ENCODE measurements at regions not wholly inside any gene's neighbourhood (a gene's known extent, or its start where the extent isn't known, plus 50 kb on each side); places are given as distances from the start of the nearest gene placed in this dataset.

DNA sequence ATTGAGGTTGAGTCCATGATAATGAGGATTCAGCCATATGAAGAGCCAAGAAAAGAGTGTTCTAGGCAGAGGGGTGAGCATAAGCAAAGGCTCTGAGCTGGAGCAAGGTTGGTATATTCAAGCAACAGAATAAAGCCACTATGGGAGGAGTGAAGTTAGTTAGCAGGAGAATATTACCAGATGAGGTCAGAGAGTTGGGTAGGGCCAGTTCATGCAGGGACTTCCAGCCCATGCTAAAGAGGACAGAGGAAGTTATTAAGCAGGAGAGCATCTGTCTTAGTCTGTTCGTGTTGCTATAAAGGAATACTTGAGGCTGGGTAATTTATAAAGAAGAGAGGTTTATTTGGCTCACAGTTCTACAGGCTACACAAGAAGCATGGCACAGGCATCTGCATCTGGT is 57.1 kb upstream of the ATG10 start:
- no peak for DNase-seq (ENCODE audit: extremely low read depth, low read depth)

- DNase-seq (ENCODE audit: extremely low read depth, low read depth), result no peak
Measured at GRCh38 chr5:81912933-81913332, 58.9 kb upstream of the ATG10 start.

- no peak for DNase-seq (ENCODE audit: extremely low read depth, low read depth)
Measured at GRCh38 chr5:81909677-81910076, 62.1 kb upstream of the ATG10 start.

DNA sequence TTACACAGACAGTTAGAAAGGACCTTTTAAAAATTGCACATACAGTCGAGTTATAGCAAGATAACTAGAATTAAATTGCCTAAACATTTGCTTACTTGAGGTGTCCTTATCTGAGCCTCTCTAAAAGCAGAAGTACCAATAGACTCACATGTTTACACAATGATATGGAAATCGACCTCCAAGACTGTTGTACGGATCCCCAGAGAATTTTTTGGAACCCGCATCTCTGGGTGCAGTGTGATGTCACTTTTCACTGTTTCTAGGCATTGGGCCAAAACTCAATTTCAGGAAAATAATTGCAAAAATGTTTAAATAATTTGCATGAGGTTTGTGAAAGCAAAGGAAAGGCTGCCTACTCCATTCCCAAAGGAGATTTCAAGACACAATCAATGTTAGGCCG is 63.1 kb upstream of the ATG10 start:
- DNase-seq (ENCODE audit: extremely low read depth, low read depth), result no peak

DNA sequence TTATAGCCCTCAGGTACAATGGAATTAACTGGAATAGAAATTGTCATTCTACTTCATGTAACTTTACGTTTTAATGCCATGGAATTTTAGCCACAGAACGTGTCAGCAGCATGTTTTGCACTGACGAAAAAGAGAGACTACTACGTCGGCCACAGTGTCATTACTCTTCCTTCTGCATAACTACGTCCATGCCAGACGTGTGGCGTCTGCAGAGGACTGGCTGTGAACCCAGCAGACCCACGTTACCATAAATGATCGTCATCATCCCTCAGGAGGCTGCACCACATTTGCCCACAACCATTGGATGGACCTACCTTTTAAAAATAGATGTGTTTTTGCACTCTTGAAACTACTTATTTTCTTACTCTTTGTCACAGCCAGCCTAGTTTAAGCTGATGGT is 63.8 kb upstream of the ATG10 start:
- no peak for DNase-seq (ENCODE audit: extremely low read depth, low read depth)

DNA sequence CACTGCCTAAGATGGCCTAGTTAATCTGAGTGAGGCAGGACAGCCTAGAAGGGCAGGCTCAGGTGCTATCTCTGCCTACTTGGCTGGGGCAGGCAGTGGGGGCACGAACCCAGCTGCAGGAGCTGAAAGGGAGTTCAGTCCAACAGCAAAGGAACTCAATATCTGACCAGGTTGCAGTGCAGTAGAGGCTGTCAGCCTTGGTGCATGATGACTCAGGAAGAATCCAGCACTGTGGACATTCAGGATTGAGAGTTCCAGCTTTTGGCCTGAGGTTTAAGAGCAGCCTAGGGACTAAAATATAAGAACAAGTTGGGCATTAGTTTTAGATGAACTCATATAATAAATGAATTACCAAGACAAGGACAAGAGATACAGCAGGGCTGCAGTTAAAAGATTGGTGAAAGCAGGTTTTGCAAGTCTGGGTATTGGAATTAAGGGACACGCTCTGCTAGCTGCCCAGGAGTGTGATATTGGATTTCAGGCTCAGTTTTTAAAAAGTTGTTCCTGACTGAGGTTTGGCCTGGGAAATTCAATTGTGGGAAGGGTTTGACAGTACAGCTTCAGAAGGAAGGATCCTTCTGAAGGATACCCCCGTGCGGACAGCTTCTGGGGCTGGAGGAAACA is 64.7 kb upstream of the ATG10 start:
- no peak for DNase-seq (ENCODE audit: extremely low read depth, low read depth)

GRCh38 chr5:81906086-81906485 is 65.7 kb upstream of the ATG10 start:
- no peak for DNase-seq (ENCODE audit: extremely low read depth, low read depth)

DNA sequence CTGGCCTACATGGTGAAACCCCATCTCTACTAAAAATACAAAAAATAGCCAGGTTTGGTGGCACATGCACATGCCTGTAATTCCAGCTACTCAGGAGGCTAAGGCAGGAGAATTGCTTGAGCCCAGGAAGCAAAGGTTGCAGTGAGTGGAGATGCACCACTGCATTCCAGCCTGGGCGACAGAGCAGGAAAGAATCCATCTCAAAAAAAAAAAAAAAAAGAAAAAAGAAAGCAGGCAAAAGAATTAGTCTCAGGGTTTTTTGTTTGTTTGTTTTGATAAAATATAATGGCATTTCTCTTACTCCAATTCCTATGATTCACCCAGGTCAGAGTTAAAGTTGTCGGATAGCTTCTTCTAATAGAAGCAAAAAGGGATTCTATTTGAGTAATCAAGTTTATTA is 67.0 kb upstream of the ATG10 start:
- DNase-seq (ENCODE audit: extremely low read depth, low read depth), result no peak

GRCh38 chr5:81904166-81904565 is 67.7 kb upstream of the ATG10 start:
- DNase-seq (ENCODE audit: extremely low read depth, low read depth), result no peak

DNA sequence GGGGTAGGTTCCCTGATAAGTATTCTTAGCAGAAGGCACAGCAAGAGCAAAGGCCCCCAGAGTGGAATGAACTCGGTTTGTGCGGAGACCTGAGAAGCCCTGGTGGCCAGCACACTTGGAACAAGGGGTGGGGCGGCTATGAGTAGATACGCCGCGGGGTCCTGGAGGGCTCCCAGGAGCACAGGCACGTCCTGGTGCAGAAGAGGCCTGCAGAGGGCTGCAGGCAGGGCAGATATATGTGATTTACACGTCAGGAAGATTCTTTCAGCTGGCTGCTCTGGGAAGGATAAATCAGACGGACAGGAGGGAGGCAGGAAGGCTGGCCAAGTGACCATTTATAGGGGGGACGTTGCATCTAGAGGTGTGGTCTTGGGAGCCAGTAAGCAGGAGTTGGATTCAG is 70.2 kb upstream of the ATG10 start:
- no peak for DNase-seq (ENCODE audit: extremely low read depth, low read depth)

GRCh38 chr5:81899123-81899522 is 72.7 kb upstream of the ATG10 start:
- no peak for DNase-seq (ENCODE audit: extremely low read depth, low read depth)

DNA sequence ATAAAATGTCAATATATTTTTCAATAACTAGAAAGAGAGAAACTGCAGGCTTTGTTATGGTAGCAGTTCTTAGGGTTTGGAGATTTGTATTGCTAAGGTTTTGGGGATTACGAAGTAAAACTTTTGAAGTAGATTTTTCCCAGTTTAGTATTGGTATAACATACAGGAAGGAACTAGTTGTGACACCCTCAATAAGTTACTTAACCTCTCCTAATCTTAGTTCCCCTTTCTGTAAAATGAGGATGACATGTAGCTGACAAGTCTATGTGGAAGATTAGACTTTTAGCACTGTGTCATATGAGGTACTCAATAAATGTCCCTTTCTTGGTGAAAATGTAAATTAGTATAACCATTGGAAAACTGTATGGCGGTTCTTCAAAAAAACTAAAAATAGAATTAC is 73.4 kb upstream of the ATG10 start:
- DNase-seq (ENCODE audit: extremely low read depth, low read depth), result no peak

DNA sequence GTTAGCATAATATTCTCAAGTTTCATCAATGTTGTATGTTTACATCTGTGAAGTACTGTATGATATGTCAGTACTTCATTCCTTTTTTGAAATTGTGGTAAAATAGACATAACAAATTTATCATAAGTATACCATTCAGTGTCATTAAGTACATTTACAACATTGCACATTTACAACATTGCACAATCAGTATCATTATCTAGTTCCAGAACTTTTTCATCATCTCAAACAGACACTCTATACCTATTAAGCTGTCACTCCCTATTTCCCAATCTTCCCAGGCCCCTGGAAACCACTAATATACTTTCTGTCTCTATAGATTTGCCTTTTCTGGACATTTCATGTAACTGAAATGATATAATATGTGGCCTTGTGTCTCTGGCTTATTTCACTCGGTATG is 75.1 kb upstream of the ATG10 start:
- no peak for DNase-seq (ENCODE audit: extremely low read depth, low read depth)

DNA sequence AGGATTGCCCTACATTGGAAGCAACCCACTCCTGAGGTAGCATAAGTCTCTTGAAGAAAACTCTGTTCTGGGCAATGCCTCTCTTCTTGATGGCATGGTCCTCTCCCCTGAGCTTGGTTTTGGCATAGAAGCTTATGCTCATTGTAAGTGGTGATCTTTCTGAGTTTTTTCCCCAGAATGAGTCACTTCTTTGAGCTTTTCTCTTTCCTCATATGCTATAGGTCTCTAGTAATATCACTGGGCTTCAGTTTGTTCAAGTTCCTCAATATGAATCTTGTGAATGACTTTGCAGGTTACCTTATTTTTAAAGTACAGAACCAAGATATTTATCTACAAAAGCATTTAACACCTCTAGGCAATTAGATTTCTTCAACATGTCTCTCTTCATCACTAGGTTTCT is 76.5 kb upstream of the ATG10 start:
- DNase-seq (ENCODE audit: extremely low read depth, low read depth), result no peak

GRCh38 chr5:81893961-81894360 is 77.9 kb upstream of the ATG10 start:
- DNase-seq (ENCODE audit: extremely low read depth, low read depth), result no peak

DNA sequence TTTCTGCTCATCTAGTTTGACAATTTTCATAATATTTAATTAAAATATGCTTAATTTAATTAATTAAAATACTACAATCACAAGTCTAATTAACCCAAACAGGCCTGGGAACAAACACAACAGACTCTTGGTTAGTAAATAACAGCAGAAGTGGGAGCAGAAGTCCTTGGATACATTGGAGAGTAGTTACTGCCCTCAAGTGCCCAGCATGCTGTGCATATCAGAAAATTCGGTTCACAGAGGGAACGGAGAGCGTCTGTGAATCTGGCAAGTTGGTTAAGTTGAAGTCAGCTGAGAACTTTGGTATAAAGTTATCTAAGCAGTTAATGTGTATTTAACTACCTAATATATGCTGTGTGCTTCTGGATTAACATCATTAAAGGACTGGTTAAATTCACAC is 87.0 kb upstream of the ATG10 start:
- DNase-seq (ENCODE audit: extremely low read depth, low read depth), result no peak

DNA sequence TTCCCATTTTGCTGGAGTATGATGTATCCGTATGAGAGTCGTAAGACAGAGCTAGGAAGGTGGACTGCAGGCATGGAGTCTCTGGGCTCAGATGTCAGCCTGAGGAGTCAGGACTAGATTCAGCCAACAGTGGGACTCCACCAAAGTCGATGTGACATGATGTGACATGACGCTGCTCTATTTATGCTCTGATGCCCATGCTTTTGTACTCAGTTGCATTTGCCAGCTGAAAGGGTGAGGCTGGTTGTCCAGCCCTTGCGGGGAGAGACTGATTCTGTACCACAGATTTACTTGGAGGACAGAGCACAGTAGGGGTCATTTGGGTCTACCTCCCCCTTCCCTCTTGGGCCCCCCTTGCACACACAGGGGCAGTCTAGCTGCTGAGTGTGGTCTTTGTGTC is 88.5 kb upstream of the ATG10 start:
- DNase-seq (ENCODE audit: extremely low read depth, low read depth), result no peak

DNA sequence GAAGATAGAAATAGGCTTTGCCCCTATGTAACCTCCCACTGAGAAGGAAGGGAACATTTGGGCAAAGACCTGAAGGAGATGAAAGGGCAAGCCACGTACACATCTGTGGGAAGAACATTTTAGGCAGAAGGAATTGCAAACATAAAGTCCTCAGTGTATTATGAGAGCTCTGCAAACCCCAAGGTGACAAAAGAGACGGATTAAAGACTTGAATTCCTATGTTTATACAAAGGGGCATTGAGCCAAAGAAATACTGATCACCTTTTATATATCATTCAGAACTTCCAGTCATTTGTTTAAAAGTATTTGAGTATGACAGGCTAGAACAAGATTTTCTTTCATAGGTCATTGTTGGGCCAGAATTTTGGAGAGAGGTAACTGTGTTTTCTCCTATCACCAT is 90.2 kb upstream of the ATG10 start:
- no peak for DNase-seq (ENCODE audit: extremely low read depth, low read depth)

- DNase-seq (ENCODE audit: extremely low read depth, low read depth), result no peak
Measured at GRCh38 chr5:81879936-81880335, 91.9 kb upstream of the ATG10 start.

DNA sequence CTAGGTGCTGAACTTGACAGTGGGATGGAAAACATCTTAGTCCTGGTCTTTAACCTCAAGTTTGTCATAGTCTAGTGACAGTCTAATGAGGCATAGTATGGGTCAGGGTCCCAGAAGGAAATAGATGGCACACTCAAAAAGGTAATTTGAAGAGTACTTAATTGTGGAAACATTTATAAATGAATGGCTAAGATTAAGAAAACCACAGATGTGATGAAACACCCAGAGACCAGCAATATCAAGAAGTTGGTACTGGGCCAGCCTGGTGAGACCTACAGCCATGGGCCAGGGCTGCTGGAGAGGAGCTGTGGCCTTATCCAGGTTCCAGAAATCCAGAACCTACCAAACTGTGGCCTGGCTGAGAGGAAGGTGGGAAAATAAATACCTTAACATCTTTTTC is 93.5 kb upstream of the ATG10 start:
- no peak for DNase-seq (ENCODE audit: extremely low read depth, low read depth)

DNA sequence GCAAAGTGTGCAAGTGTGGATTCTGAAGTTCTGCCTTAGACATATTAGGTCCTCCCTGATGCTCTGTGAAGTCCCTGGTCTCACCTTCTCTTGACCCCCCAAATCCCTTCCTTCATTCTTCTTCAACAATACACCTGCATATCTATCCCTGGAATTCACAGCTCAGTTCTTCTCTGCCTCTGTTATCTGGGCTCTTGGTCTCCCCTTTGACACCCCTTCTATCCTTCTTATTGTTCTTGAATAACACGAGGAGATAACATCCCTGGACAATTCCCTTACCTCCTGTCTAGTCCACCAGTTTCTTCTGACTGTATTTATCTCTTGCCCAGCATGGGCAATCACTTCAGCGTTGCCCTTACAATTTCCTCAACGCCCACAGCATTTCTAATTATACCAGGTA is 104.8 kb upstream of the ATG10 start:
- DNase-seq (ENCODE audit: extremely low read depth, low read depth), result no peak

DNA sequence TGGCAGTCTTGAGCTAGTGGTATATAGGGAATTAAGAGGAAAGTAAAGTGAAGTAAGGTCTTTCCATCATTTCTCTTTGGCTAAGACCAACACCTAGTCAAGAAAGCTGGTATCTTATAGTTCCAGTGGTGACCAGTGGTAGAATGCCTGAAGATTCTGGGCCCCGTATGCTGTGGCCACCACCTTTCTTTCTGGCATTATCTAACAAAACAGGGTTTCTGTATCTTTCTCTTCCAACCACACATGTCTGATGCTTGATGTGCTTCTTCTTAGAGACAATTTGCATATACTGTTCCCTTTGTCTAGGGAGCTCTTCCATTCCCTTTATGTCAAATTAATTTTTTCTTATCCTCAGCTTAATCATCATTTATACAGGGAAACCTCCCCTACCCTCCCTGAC is 109.9 kb upstream of the SSBP2 start:
- DNase-seq (ENCODE audit: extremely low read depth, low read depth), result no peak

DNA sequence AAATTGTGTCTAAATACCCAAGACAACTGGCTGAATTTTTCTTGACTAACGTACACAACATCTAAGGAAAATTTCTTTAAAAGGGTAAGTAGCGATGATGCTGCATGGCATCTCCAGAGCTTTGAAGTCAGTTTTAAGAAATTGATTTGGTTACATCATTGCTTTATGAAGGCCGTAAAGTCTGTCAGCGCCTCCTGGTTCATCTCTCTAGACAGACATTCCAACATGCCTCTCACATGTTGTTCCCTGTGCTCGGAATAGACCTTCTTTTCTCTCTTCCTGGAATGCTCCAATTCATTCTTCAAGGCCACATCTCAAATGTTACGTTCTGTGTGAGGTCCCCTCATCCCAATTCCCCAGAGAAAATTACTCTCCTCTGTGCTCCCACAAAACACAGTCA is 108.7 kb upstream of the SSBP2 start:
- no peak for DNase-seq (ENCODE audit: extremely low read depth, low read depth)
